ENCODE measurements at regions not wholly inside any gene's neighbourhood (a gene's known extent, or its start where the extent isn't known, plus 50 kb on each side); places are given as distances from the start of the nearest gene placed in this dataset.

DNA sequence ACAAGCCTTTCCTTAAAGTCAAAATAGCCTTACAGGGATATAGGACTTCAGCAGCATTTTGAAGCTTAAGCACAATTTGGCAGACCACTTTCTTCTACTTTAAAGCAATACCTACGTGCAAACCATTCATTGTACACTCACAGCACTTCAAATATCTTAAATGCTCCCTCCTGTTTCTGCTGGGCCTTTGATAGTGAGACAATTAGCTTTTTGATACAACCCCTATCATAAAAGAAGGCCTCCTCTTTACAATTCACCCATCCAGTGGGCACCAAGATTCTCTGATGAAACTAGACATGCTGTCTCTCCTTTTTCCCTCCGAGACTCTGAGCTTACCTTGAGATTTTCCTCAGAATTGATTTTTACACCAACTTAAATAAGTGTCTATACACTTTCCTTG lies 157.5 kb upstream of the FAR2 start:
- TF ChIP-seq, protein P1, sequence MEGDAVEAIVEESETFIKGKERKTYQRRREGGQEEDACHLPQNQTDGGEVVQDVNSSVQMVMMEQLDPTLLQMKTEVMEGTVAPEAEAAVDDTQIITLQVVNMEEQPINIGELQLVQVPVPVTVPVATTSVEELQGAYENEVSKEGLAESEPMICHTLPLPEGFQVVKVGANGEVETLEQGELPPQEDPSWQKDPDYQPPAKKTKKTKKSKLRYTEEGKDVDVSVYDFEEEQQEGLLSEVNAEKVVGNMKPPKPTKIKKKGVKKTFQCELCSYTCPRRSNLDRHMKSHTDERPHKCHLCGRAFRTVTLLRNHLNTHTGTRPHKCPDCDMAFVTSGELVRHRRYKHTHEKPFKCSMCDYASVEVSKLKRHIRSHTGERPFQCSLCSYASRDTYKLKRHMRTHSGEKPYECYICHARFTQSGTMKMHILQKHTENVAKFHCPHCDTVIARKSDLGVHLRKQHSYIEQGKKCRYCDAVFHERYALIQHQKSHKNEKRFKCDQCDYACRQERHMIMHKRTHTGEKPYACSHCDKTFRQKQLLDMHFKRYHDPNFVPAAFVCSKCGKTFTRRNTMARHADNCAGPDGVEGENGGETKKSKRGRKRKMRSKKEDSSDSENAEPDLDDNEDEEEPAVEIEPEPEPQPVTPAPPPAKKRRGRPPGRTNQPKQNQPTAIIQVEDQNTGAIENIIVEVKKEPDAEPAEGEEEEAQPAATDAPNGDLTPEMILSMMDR (IDR thresholded peaks at IDR 0.05 in 8 of 11, conservative IDR thresholded peaks at IDR 0.05 in 3 of 11) = no peak
- TF ChIP-seq POLR2A (IDR thresholded peaks at IDR 0.05) = no peak

Measured in spleen (tissue), 7 donors.